Rectal smooth muscle tissue (tissue), 1 donor: ENCODE measurements at regions not wholly inside any gene's neighbourhood (a gene's known extent, or its start where the extent isn't known, plus 50 kb on each side); places are given as distances from the start of the nearest gene placed in this dataset.

Source experiments
- H3K27ac ChIP-seq: one replicate; pipeline ENCODE4 v1.7.0; 2013; ENCODE audit warnings: low read depth, low read length, inconsistent platforms
- H3K27me3 ChIP-seq: one replicate; pipeline ENCODE4 v1.7.0; 2013; ENCODE audit warnings: low read length; ENCODE audit not compliant: control insufficient read depth, insufficient read depth
- H3K36me3 ChIP-seq: one replicate; pipeline ENCODE4 v1.7.0; 2013; ENCODE audit warnings: low read length; ENCODE audit not compliant: control insufficient read depth, insufficient read depth
- H3K4me1 ChIP-seq: one replicate; pipeline ENCODE4 v1.7.0; 2013; ENCODE audit warnings: low read length; ENCODE audit not compliant: control insufficient read depth, insufficient read depth
- H3K4me3 ChIP-seq: one replicate; pipeline ENCODE4 v1.7.0; 2013; ENCODE audit warnings: low read length
- H3K9ac ChIP-seq: one replicate; pipeline ENCODE4 v1.7.0; 2013; ENCODE audit warnings: low read length

GRCh38 chr2:220539481-220539880 lies 912.1 kb downstream of the SLC4A3 start:
- Histone ChIP-seq H3K27me3 (no peaks in the 10 kb centered on the region), H3K4me3 (no peak overlapping the region), H3K27ac (no peak overlapping the region), H3K4me1 (no peaks in the 10 kb centered on the region), H3K36me3 (no peaks in the 10 kb centered on the region), H3K9ac (no peak overlapping the region)

- Histone ChIP-seq H3K9ac (no peak overlapping the region), H3K36me3 (no peaks in the 10 kb centered on the region), H3K27ac (no peak overlapping the region), H3K4me1 (no peaks in the 10 kb centered on the region), H3K4me3 (no peak overlapping the region), H3K27me3 (no peaks in the 10 kb centered on the region)
Measured at GRCh38 chr2:220544049-220544448, 916.6 kb downstream of the SLC4A3 start.

- no peak overlapping the region for H3K4me3 ChIP-seq
- no peak overlapping the region for H3K27ac ChIP-seq
- H3K9ac ChIP-seq: no peak overlapping the region
- no peaks in the 10 kb centered on the region for H3K27me3 ChIP-seq
- no peaks in the 10 kb centered on the region for H3K36me3 ChIP-seq
- H3K4me1 ChIP-seq: no peaks in the 10 kb centered on the region
Measured at GRCh38 chr2:220550995-220551700, 923.7 kb downstream of the SLC4A3 start.

GRCh38 chr2:220552790-220553535 lies 925.5 kb downstream of the SLC4A3 start:
- H3K4me3 ChIP-seq: no peak overlapping the region
- no peaks in the 10 kb centered on the region for H3K36me3 ChIP-seq
- no peaks in the 10 kb centered on the region for H3K27me3 ChIP-seq
- H3K9ac ChIP-seq: no peak overlapping the region
- H3K4me1 ChIP-seq: no peaks in the 10 kb centered on the region
- no peak overlapping the region for H3K27ac ChIP-seq

- Histone ChIP-seq H3K9ac (no peak overlapping the region), H3K36me3 (no peaks in the 10 kb centered on the region), H3K4me1 (no peaks in the 10 kb centered on the region), H3K27ac (no peak overlapping the region), H3K27me3 (no peaks in the 10 kb centered on the region), H3K4me3 (no peak overlapping the region)
Measured at GRCh38 chr2:220555961-220556630, 928.7 kb downstream of the SLC4A3 start.

- no peaks in the 10 kb centered on the region for H3K36me3 ChIP-seq
- no peaks in the 10 kb centered on the region for H3K27me3 ChIP-seq
- H3K9ac ChIP-seq: no peak overlapping the region
- H3K4me1 ChIP-seq: no peaks in the 10 kb centered on the region
- H3K27ac ChIP-seq: no peak overlapping the region
- no peak overlapping the region for H3K4me3 ChIP-seq
Measured at GRCh38 chr2:220556658-220557057, 929.2 kb downstream of the SLC4A3 start.

GRCh38 chr2:220560192-220560591 lies 932.8 kb downstream of the SLC4A3 start:
- H3K27me3 ChIP-seq: no peaks in the 10 kb centered on the region
- H3K36me3 ChIP-seq: no peaks in the 10 kb centered on the region

GRCh38 chr2:220562375-220563140 lies 935.1 kb downstream of the SLC4A3 start:
- Histone ChIP-seq H3K36me3 (no peaks in the 10 kb centered on the region), H3K4me1 (no peaks in the 10 kb centered on the region), H3K27ac (no peak overlapping the region), H3K27me3 (no peaks in the 10 kb centered on the region), H3K4me3 (no peak overlapping the region), H3K9ac (no peak overlapping the region)

More at GRCh38 chr2:220560192-220560591, 932.8 kb downstream of the SLC4A3 start:
- no peaks in the 10 kb centered on the region for H3K4me1 ChIP-seq
- no peak overlapping the region for H3K4me3 ChIP-seq
- H3K27ac ChIP-seq: no peak overlapping the region
- H3K9ac ChIP-seq: no peak overlapping the region

- no peak overlapping the region for H3K4me3 ChIP-seq
- H3K36me3 ChIP-seq: no peaks in the 10 kb centered on the region
- no peak overlapping the region for H3K27ac ChIP-seq
- H3K4me1 ChIP-seq: no peaks in the 10 kb centered on the region
- H3K9ac ChIP-seq: no peak overlapping the region
- H3K27me3 ChIP-seq: no peaks in the 10 kb centered on the region
Measured at GRCh38 chr2:220568296-220568695, 940.9 kb downstream of the SLC4A3 start.

- no peak overlapping the region for H3K9ac ChIP-seq
- no peaks in the 10 kb centered on the region for H3K36me3 ChIP-seq
- no peak overlapping the region for H3K27ac ChIP-seq
- no peak overlapping the region for H3K4me3 ChIP-seq
- no peaks in the 10 kb centered on the region for H3K4me1 ChIP-seq
- H3K27me3 ChIP-seq: no peaks in the 10 kb centered on the region
Measured at GRCh38 chr2:220569112-220569897, 941.9 kb downstream of the SLC4A3 start.

GRCh38 chr2:220572385-220572784 lies 945.0 kb downstream of the SLC4A3 start:
- Histone ChIP-seq H3K4me1 (no peaks in the 10 kb centered on the region), H3K27ac (no peak overlapping the region), H3K36me3 (no peaks in the 10 kb centered on the region), H3K4me3 (no peak overlapping the region), H3K27me3 (no peaks in the 10 kb centered on the region), H3K9ac (no peak overlapping the region)
